ENCODE measurements at regions not wholly inside any gene's neighbourhood (a gene's known extent, or its start where the extent isn't known, plus 50 kb on each side); places are given as distances from the start of the nearest gene placed in this dataset.

- TF ChIP-seq CTCF (IDR thresholded peaks at IDR 0.05; ENCODE audit: low read depth, low read length, poor library complexity, severe bottlenecking) (no peak), EZH2phosphoT487 (IDR thresholded peaks at IDR 0.05; ENCODE audit: borderline replicate concordance, low read length) (no peak)
Measured at GRCh38 chr4:57689693-57690205, 579.6 kb upstream of the IGFBP7 start.

Data from DOHH2 (cell line).